OCI-LY7 (cell line): ENCODE measurements at regions not wholly inside any gene's neighbourhood (a gene's known extent, or its start where the extent isn't known, plus 50 kb on each side); places are given as distances from the start of the nearest gene placed in this dataset.

ENCODE experiments used
- BruUV-seq: library from RNA; stranded (reverse); fragments of 400-500 nt; replicated peaks from 2 replicates; lab custom pipeline; 2021; lab: Mats Ljungman, UMichigan
- CTCF ChIA-PET: fragments of 300-600 bp; sonication (Branson Sonifier 250); formaldehyde crosslinking; loops from one replicate; lab custom pipeline; 2022; ENCODE audit warnings: antibody characterized with exemption; ENCODE audit not compliant: unreplicated experiment; lab: Charles Lee
- POLR2A ChIA-PET: fragments of 300-600 bp; sonication (Branson Sonifier 250); formaldehyde crosslinking; loops from one replicate; lab custom pipeline; 2022; ENCODE audit warnings: antibody characterized with exemption; lab: Charles Lee
- DNase-seq: peaks from one replicate; pipeline ENCODE4 v3.0.0-alpha.2; 2015; ENCODE audit warnings: low spot score
- H2AFZ ChIP-seq: fragments of 200-600 bp; sonication (generic), shearing (Covaris generic); 2 replicates; pipeline ENCODE4 v1.6.1; 2014; ENCODE audit warnings: mild to moderate bottlenecking, antibody characterized with exemption, low read length, moderate library complexity
- H3K27ac ChIP-seq: fragments of 200-600 bp; sonication (generic); 2 replicates; pipeline ENCODE4 v1.5.1; 2014; ENCODE audit warnings: mixed run types, low read depth, mild to moderate bottlenecking, moderate library complexity, low read length, inconsistent platforms; ENCODE audit not compliant: poor library complexity, severe bottlenecking
- H3K36me3 ChIP-seq: fragments of 200-600 bp; sonication (generic); 2 replicates; pipeline ENCODE4 v1.6.1; 2014; ENCODE audit warnings: mild to moderate bottlenecking, antibody characterized with exemption, low read length, moderate library complexity, mixed read lengths; ENCODE audit not compliant: insufficient read depth
- H3K4me1 ChIP-seq: fragments of 200-600 bp; sonication (generic); 2 replicates; pipeline ENCODE4 v1.5.1; 2014; ENCODE audit warnings: mild to moderate bottlenecking, low read length; ENCODE audit not compliant: insufficient read depth, poor library complexity, severe bottlenecking
- H3K4me2 ChIP-seq: fragments of 200-600 bp; sonication (generic); 2 replicates; pipeline ENCODE4 v1.6.1; 2014; ENCODE audit warnings: mild to moderate bottlenecking, low read length
- H3K4me3 ChIP-seq: fragments of 200-600 bp; sonication (generic); 2 replicates; pipeline ENCODE4 v1.5.1; 2014; ENCODE audit warnings: mild to moderate bottlenecking, low read depth, low read length; ENCODE audit not compliant: poor library complexity, severe bottlenecking
- H3K79me2 ChIP-seq: fragments of 200-600 bp; sonication (generic); 2 replicates; pipeline ENCODE4 v1.6.1; 2016; ENCODE audit warnings: low read depth, mild to moderate bottlenecking, low read length, moderate library complexity, mixed read lengths; ENCODE audit not compliant: insufficient read depth
- H3K9me2 ChIP-seq: fragments of 200-600 bp; sonication (generic); 2 replicates; pipeline ENCODE4 v1.6.1; 2016; ENCODE audit warnings: mild to moderate bottlenecking, low read length, mixed read lengths; ENCODE audit not compliant: insufficient read depth
- H3K9me3 ChIP-seq: fragments of 200-600 bp; sonication (generic); 2 replicates; pipeline ENCODE4 v1.6.1; 2014; ENCODE audit warnings: mild to moderate bottlenecking, mixed run types, low read length, mixed read lengths
- H4K20me1 ChIP-seq: fragments of 200-600 bp; sonication (generic); 2 replicates; pipeline ENCODE4 v1.6.1; 2014; ENCODE audit warnings: mild to moderate bottlenecking, antibody characterized with exemption, low read length, moderate library complexity, mixed read lengths; ENCODE audit not compliant: insufficient read depth
- CTCF ChIP-seq: fragments of 200-600 bp; sonication (generic); conservative IDR thresholded peaks from 2 replicates; pipeline ENCODE4 v1.5.1; 2014; ENCODE audit warnings: mild to moderate bottlenecking, antibody characterized with exemption, low read length, moderate library complexity, mixed read lengths
- EZH2phosphoT487 ChIP-seq: fragments of 200-600 bp; sonication (generic); IDR thresholded peaks from 2 replicates; pipeline ENCODE4 v1.6.1; 2018; ENCODE audit warnings: low read depth, borderline replicate concordance, mild to moderate bottlenecking, mixed run types, antibody characterized with exemption, low read length, moderate library complexity, mixed read lengths
- intact Hi-C: fragments of 100-400 bp; cut with micrococcal nuclease; formaldehyde crosslinking; loops from one replicate; pipeline ENCODE4 v1.10.0; 2022; ENCODE audit not compliant: unreplicated experiment

GRCh38 chr6:115796829-115797228 is 263.9 kb downstream of the FRK start:
- Histone ChIP-seq H3K27ac (no peak overlapping the region), H3K4me2 (no peak overlapping the region), H3K4me1 (no peaks in the 10 kb centered on the region), H2AFZ (no peak overlapping the region), H3K9me3 (no peaks in the 10 kb centered on the region), H3K9me2 (no peaks in the 10 kb centered on the region), H3K79me2 (no peaks in the 10 kb centered on the region), H3K4me3 (no peak overlapping the region), H3K36me3 (no peaks in the 10 kb centered on the region), H4K20me1 (no peaks in the 10 kb centered on the region)
- ChIA-PET CTCF (no interaction called here), POLR2A (no interaction called here)
- TF ChIP-seq CTCF (no peak), EZH2phosphoT487 (no peak)
- no TSS peak for BruUV-seq
- intact Hi-C loops = no loop called here
- DNase-seq = no peak

GRCh38 chr6:115796061-115796460 is 264.6 kb downstream of the FRK start:
- Histone ChIP-seq H3K4me1 (no peaks in the 10 kb centered on the region), H3K9me2 (no peaks in the 10 kb centered on the region), H3K4me3 (no peak overlapping the region), H3K36me3 (no peaks in the 10 kb centered on the region), H3K79me2 (no peaks in the 10 kb centered on the region), H2AFZ (no peak overlapping the region), H4K20me1 (no peaks in the 10 kb centered on the region), H3K4me2 (no peak overlapping the region), H3K9me3 (no peaks in the 10 kb centered on the region), H3K27ac (no peak overlapping the region)
- TF ChIP-seq EZH2phosphoT487 (no peak), CTCF (no peak)
- no TSS peak for BruUV-seq
- ChIA-PET POLR2A (interaction anchor here (0.6 kb wide), 1 partner anchor 11 kb away, joined by 4 read pairs; no protein-coding TSS in a partner anchor), CTCF (no interaction called here)
- DNase-seq = no peak
- intact Hi-C loops = no loop called here

- no peak for DNase-seq
- no peaks in the 10 kb centered on the region for H3K4me1 ChIP-seq
- H3K4me2 ChIP-seq = no peak overlapping the region
- TF ChIP-seq EZH2phosphoT487 (no peak), CTCF (no peak)
- H3K9me2 ChIP-seq = no peaks in the 10 kb centered on the region
- no TSS peak for BruUV-seq
- ChIA-PET CTCF (no interaction called here), POLR2A (no interaction called here)
- H3K9me3 ChIP-seq = no peaks in the 10 kb centered on the region
- no peaks in the 10 kb centered on the region for H3K79me2 ChIP-seq
- intact Hi-C loops = no loop called here
- no peak overlapping the region for H3K27ac ChIP-seq
- no peak overlapping the region for H2AFZ ChIP-seq
- no peaks in the 10 kb centered on the region for H3K36me3 ChIP-seq
- no peak overlapping the region for H3K4me3 ChIP-seq
- H4K20me1 ChIP-seq = no peaks in the 10 kb centered on the region; the same call in 1 of the 2 replicates
Measured at GRCh38 chr6:115783402-115784061, 277.2 kb downstream of the FRK start.
